Fibroblast of the aortic adventitia (primary cell): ENCODE measurements at regions not wholly inside any gene's neighbourhood (a gene's known extent, or its start where the extent isn't known, plus 50 kb on each side); places are given as distances from the start of the nearest gene placed in this dataset.

Source experiments
- DNase-seq: peaks from one replicate; pipeline ENCODE4 v3.0.0-alpha.2; 2010; ENCODE audit warnings: low read depth
- H3K4me3 ChIP-seq: 2 replicates; pipeline ENCODE4 v1.5.1; 2011; ENCODE audit warnings: low read depth, mild to moderate bottlenecking, control low read depth, low read length, moderate library complexity
- CTCF ChIP-seq: IDR thresholded peaks from 2 replicates; pipeline ENCODE4 v1.5.1; 2011; ENCODE audit warnings: mild to moderate bottlenecking, low read length, control low read depth, inconsistent platforms; ENCODE audit not compliant: insufficient read depth

GRCh38 chr9:6076851-6077250 lies 61.4 kb upstream of the RANBP6 start:
- peak; percentile 57 for DNase-seq
- TF ChIP-seq CTCF, result no peak
- H3K4me3 ChIP-seq, result no peak overlapping the region

DNA sequence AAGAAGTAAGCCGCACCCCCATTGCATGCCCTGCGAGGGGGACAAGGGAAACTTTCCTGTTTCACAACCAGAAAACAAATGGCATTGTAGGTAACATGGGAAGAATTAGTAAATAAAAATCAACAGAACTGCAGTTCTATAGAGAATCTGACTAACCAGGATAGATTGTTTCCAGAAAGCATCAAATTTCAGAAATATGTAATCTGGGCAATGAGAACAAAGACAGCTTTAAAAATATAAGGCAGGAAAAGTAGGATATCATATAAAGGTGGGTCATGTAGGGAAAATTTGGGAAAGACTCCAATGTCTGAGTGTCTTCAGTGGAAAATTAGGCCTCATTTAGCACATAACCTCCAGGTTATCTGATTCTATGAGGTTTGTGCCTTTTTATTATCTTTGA lies 58.3 kb upstream of the RANBP6 start:
- H3K4me3 ChIP-seq, result no peak overlapping the region
- DNase-seq, result peak; percentile 18
- TF ChIP-seq CTCF, result no peak

- H3K4me3 ChIP-seq, result no peak overlapping the region
- no peak for DNase-seq
- TF ChIP-seq CTCF, result no peak
Observed at GRCh38 chr9:6072865-6073264, 57.4 kb upstream of the RANBP6 start.

DNA sequence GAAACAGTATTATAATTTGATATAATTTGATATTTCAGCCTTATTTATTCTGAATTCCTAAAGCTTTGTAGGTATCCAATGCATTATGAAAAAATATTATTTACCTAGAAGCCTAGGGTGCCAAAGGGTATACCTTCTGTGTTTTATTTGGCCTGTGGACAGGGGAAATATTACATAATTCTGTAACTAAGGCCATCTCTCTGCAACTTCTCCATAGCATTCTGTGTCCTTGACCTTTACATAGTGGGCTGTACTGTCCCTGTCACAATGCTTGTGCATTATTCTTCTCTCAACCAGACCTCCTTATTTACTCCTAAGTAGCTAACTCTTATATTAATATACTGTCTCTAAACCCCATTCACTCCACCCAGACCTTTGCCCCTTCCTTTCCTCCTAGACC lies 57.0 kb upstream of the RANBP6 start:
- H3K4me3 ChIP-seq, result no peak overlapping the region
- DNase-seq, result no peak
- no peak for TF ChIP-seq CTCF

DNA sequence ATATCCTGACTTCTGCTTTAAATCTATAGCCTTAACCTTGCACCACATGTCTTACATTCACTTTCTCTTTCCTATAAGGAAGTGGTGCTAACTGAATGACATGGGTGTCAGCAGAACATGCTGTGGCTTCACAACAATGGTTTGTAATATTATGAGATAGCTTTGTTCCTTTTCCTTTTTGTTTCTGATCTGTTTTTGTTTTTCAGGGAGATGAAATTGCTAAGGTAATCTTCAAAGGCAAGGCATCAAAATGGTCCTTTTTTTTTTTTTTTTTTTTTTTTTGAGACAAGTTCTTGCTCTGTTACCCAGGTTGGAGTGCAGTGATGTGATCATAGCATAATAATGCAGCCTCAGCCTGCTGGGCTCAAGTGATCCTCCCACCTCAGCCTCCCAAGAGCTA lies 53.6 kb upstream of the RANBP6 start:
- no peak for TF ChIP-seq CTCF
- no peak overlapping the region for H3K4me3 ChIP-seq
- no peak for DNase-seq

- TF ChIP-seq CTCF, result no peak
- H3K4me3 ChIP-seq, result no peak overlapping the region
Observed at GRCh38 chr9:6067426-6067825, 52.0 kb upstream of the RANBP6 start.

More at GRCh38 chr9:6067426-6067825, 52.0 kb upstream of the RANBP6 start:
- DNase-seq, result no peak
